PFSK-1 (cell line): ENCODE measurements at regions not wholly inside any gene's neighbourhood (a gene's known extent, or its start where the extent isn't known, plus 50 kb on each side); places are given as distances from the start of the nearest gene placed in this dataset.

Experiments
- FOXP2 ChIP-seq: optimal IDR thresholded peaks from 2 replicates; pipeline ENCODE3; 2011; ENCODE audit warnings: borderline replicate concordance, control low read depth, inconsistent platforms; ENCODE audit not compliant: insufficient read depth; ENCODE audit errors: extremely low read length, extremely low read depth
- POLR2AphosphoS5 ChIP-seq: IDR thresholded peaks from 2 replicates; pipeline ENCODE4 v1.6.1; 2012; ENCODE audit warnings: low read depth, mild to moderate bottlenecking, control low read depth, low read length, moderate library complexity
- REST ChIP-seq, 2 experiments: IDR thresholded peaks; 2 replicates each; pipeline versions ENCODE4 v1.6.1 to v1.8.0; 2011 to 2012; ENCODE audit warnings: low read depth in 2 of 2, low read length in 2 of 2, control low read depth in 1 of 2, inconsistent platforms in 1 of 2, mild to moderate bottlenecking in 1 of 2, moderate library complexity in 1 of 2; ENCODE audit not compliant: insufficient read depth in 1 of 2
- SIN3A ChIP-seq: IDR thresholded peaks from 2 replicates; pipeline ENCODE4 v1.6.1; 2012; ENCODE audit warnings: mild to moderate bottlenecking, low read length, moderate library complexity, borderline replicate concordance; ENCODE audit not compliant: insufficient read depth
- TAF1 ChIP-seq: IDR thresholded peaks from 2 replicates; pipeline ENCODE4 v1.6.1; 2012; ENCODE audit warnings: low read length, control low read depth, borderline replicate concordance; ENCODE audit not compliant: insufficient read depth

DNA sequence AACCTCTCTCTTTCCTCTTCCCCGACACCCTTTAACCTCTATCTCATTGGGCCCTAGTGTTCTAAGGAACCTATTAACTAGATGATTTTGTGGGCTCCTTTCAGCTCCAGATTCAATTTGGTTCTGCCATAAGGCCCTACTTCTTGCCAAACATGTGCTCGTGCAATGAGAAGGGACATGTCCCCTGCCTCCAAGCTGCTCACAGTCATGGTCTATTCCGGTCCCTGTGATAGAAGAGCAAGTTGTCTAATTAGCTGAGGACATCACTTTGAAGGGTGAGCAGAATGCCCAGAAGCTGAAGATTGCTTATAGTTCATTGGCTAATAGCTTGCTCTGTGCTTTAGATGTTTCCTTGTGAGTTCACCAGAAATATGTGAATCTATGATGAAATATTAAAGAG, 76.2 kb downstream of the ZNF648 start:
- TF ChIP-seq SIN3A (no peak), TAF1 (no peak), POLR2AphosphoS5 (no peak), FOXP2 (no peak), REST (IDR thresholded peaks at IDR 0.05; ENCODE audit: insufficient read depth in 1 of 2, low read depth in 2 of 2, low read length in 2 of 2) (no peak)
